Nephron (organoid): ENCODE measurements at regions not wholly inside any gene's neighbourhood (a gene's known extent, or its start where the extent isn't known, plus 50 kb on each side); places are given as distances from the start of the nearest gene placed in this dataset.

Source experiments
- H3K27ac Mint-ChIP-seq, 3 experiments: 2 replicates each; pipeline ENCODE4 v1.8.0; 2020; ENCODE audit warnings: mixed read lengths in 3 of 3, mild to moderate bottlenecking in 2 of 3, moderate library complexity in 1 of 3
- H3K27me3 Mint-ChIP-seq: 2 replicates; pipeline ENCODE4 v1.8.0; 2021; ENCODE audit warnings: low read depth, mild to moderate bottlenecking, moderate library complexity, mixed read lengths
- H3K36me3 Mint-ChIP-seq: 2 replicates; pipeline ENCODE4 v1.8.0; 2020; ENCODE audit warnings: low read depth, mixed read lengths
- H3K4me1 Mint-ChIP-seq: 2 replicates; pipeline ENCODE4 v1.8.0; 2020; ENCODE audit warnings: mixed read lengths
- H3K4me3 Mint-ChIP-seq, 3 experiments: 2 replicates each; pipeline ENCODE4 v1.8.0; 2020; ENCODE audit warnings: mild to moderate bottlenecking in 3 of 3, mixed read lengths in 3 of 3, moderate library complexity in 2 of 3
- H3K9me3 Mint-ChIP-seq: 2 replicates; pipeline ENCODE4 v1.8.0; 2020; ENCODE audit warnings: mixed read lengths
- CTCF ChIP-seq, 3 experiments: fragments of 200-600 bp; sonication (generic); IDR thresholded peaks; one replicate each; pipeline ENCODE4 v1.5.0; 2021; ENCODE audit warnings: antibody characterized with exemption in 3 of 3; ENCODE audit not compliant: unreplicated experiment in 3 of 3

DNA sequence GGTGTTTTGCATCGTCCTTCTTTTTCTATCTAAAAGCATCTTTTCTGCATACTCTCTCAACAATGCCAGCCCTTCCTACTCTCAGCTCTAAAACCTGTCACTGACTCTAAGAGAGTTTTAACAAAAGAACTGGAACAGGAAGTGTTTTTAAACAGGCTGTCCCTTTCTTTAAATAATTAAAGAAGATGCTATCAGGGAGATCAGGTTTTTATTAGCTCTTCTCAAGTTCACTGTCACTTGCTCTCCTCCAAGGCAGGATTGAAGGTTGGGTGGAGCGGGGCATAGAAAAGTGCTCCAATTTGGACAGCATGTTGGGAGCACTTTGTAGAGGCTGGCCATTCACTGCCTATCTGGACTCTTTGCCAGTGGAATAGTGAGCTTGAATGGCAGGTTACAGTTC is 56.4 kb upstream of the BARX2 start:
- H3K4me3 Mint-ChIP-seq, result no peak overlapping the region
- peaks cover 12% of the 10 kb centered on the region for H3K27me3 Mint-ChIP-seq
- no peaks in the 10 kb centered on the region for H3K36me3 Mint-ChIP-seq
- H3K27ac Mint-ChIP-seq, result no peak overlapping the region
- no peaks in the 10 kb centered on the region for H3K9me3 Mint-ChIP-seq
- H3K4me1 Mint-ChIP-seq, result peaks cover 32% of the 10 kb centered on the region
- no peak for TF ChIP-seq CTCF (IDR thresholded peaks at IDR 0.05; ENCODE audit: unreplicated experiment in 3 of 3)

DNA sequence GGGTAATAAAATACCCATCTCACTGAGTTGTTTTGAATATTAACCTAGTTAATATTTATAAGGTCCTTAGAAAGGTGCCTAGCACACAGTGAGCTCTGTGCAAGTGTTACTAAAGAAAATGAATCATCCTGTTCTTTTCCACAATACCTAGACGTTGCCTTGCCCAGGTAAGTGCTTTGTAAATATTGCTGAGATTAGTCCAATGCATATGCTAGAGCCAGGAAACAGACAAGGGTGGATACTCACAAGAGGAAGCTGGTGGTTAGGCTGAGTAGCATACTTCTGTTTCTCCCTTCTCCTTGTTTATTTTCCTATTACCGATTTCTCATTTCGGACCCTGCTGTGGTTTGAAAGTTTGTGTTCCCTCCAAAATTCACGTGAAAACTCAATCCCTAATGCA is 58.1 kb upstream of the BARX2 start:
- Mint-ChIP-seq H3K9me3 (no peaks in the 10 kb centered on the region), H3K27ac (no peak overlapping the region), H3K4me1 (peaks cover 44% of the 10 kb centered on the region), H3K4me3 (no peak overlapping the region), H3K36me3 (no peaks in the 10 kb centered on the region), H3K27me3 (peaks cover 12% of the 10 kb centered on the region)
- no peak for TF ChIP-seq CTCF (IDR thresholded peaks at IDR 0.05; ENCODE audit: unreplicated experiment in 3 of 3)

- Mint-ChIP-seq H3K4me3 (no peak overlapping the region), H3K4me1 (peaks cover 49% of the 10 kb centered on the region), H3K9me3 (no peaks in the 10 kb centered on the region), H3K27me3 (peaks cover 17% of the 10 kb centered on the region), H3K27ac (no peak overlapping the region), H3K36me3 (no peaks in the 10 kb centered on the region)
- TF ChIP-seq CTCF (IDR thresholded peaks at IDR 0.05; ENCODE audit: unreplicated experiment in 3 of 3), result no peak
Observed at GRCh38 chr11:129316781-129317180, 58.9 kb upstream of the BARX2 start.

GRCh38 chr11:129315781-129316579 is 59.7 kb upstream of the BARX2 start:
- Mint-ChIP-seq H3K27me3 (peaks cover 18% of the 10 kb centered on the region), H3K27ac (peak overlapping the region in 1 of 3 experiments; percentile 3), H3K4me1 (peaks cover 47% of the 10 kb centered on the region), H3K4me3 (no peak overlapping the region), H3K9me3 (peaks cover 2% of the 10 kb centered on the region), H3K36me3 (no peaks in the 10 kb centered on the region)
- no peak for TF ChIP-seq CTCF (IDR thresholded peaks at IDR 0.05; ENCODE audit: unreplicated experiment in 3 of 3)

- Mint-ChIP-seq H3K27ac (no peak overlapping the region), H3K36me3 (no peaks in the 10 kb centered on the region), H3K4me1 (peaks cover 36% of the 10 kb centered on the region)
Observed at GRCh38 chr11:129314371-129314770, 61.3 kb upstream of the BARX2 start.

More at GRCh38 chr11:129314371-129314770, 61.3 kb upstream of the BARX2 start:
- Mint-ChIP-seq H3K9me3 (peaks cover 5% of the 10 kb centered on the region), H3K4me3 (no peak overlapping the region), H3K27me3 (peaks cover 17% of the 10 kb centered on the region)
- no peak for TF ChIP-seq CTCF (IDR thresholded peaks at IDR 0.05; ENCODE audit: unreplicated experiment in 3 of 3)
